Coronary artery (tissue), 2 donors: ENCODE measurements at regions not wholly inside any gene's neighbourhood (a gene's known extent, or its start where the extent isn't known, plus 50 kb on each side); places are given as distances from the start of the nearest gene placed in this dataset.

Experiments
- DNase-seq: peaks from one replicate; pipeline ENCODE4 v3.0.0-alpha.2; 2017; ENCODE audit warnings: low spot score
- H3K27ac ChIP-seq, 2 donors: fragments of 200-600 bp; sonication (generic); one replicate each; pipeline ENCODE4 v1.5.1; 2016 to 2019
- H3K4me3 ChIP-seq: fragments of 200-600 bp; sonication (generic); 2 replicates; pipeline ENCODE4 v1.5.1; 2016; ENCODE audit warnings: mild to moderate bottlenecking, moderate library complexity
- TF ChIP-seq, protein P1 (sequence below): fragments of 200-600 bp; sonication (generic); IDR thresholded peaks from one replicate; pipeline ENCODE4 v1.5.1; 2019; ENCODE audit warnings: antibody characterized with exemption

DNA sequence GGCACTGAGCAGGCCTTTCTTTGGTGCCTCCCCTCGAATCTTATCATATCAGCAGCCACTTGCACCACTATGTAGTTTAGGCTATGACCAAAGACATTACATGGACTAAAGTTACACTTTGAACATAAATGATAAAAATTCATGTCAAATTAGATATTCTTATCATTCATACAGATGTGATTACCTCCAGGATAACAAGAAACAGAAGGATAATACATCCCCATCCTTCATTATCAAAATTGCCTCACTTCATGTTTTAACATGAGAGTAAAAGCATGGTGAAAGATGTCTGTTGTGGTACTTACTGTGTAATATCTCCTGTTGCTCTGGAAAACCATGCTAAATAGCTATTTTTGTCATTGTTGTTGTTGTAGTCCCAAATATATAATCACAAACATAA lies 230.8 kb upstream of the RND3 start:
- H3K4me3 ChIP-seq, result no peak overlapping the region
- no peak for DNase-seq
- no peak overlapping the region for H3K27ac ChIP-seq
- TF ChIP-seq, protein P1, sequence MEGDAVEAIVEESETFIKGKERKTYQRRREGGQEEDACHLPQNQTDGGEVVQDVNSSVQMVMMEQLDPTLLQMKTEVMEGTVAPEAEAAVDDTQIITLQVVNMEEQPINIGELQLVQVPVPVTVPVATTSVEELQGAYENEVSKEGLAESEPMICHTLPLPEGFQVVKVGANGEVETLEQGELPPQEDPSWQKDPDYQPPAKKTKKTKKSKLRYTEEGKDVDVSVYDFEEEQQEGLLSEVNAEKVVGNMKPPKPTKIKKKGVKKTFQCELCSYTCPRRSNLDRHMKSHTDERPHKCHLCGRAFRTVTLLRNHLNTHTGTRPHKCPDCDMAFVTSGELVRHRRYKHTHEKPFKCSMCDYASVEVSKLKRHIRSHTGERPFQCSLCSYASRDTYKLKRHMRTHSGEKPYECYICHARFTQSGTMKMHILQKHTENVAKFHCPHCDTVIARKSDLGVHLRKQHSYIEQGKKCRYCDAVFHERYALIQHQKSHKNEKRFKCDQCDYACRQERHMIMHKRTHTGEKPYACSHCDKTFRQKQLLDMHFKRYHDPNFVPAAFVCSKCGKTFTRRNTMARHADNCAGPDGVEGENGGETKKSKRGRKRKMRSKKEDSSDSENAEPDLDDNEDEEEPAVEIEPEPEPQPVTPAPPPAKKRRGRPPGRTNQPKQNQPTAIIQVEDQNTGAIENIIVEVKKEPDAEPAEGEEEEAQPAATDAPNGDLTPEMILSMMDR, result no peak

DNA sequence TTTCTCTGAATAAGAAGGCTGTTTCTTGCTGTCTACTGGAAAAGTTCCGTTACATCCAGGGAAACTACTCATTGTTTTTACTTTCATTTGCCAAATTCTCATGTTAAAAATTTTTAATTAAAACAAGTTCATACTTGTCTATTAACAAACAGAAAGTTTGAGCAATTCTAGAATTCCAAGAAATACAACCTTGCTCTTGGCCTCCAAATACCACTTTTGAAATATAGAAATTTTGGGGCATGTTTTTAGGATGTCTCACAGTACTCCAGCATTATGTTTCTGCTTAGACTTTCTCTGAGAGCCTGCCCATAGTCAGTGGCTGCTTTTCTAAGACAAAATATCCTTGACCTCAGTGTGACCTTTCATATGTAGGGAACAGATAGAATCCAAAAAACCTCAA lies 228.7 kb upstream of the RND3 start:
- DNase-seq, result no peak
- no peak overlapping the region for H3K4me3 ChIP-seq
- no peak overlapping the region for H3K27ac ChIP-seq
- TF ChIP-seq, protein P1, result no peak

DNA sequence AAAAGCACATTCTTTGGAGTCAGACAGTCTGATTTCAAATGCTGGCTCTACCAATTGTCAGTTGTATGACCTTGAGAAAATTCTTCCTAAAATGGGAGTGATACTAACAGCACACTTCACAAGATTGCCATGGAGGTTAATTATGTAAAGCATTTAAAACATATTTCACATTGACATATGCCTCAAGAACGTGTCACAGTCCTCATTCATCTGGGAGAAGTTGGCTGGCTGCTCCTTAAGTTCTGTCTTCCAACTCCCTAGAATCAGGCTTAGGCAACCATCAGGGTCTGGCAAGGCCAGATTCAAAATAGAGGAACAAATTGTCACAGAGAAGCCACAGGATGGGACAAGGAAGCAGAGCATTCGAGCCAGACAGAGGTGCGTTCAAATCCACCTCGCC lies 228.0 kb upstream of the RND3 start:
- DNase-seq, result no peak
- H3K4me3 ChIP-seq, result no peak overlapping the region
- TF ChIP-seq, protein P1, result no peak
- no peak overlapping the region for H3K27ac ChIP-seq

DNA sequence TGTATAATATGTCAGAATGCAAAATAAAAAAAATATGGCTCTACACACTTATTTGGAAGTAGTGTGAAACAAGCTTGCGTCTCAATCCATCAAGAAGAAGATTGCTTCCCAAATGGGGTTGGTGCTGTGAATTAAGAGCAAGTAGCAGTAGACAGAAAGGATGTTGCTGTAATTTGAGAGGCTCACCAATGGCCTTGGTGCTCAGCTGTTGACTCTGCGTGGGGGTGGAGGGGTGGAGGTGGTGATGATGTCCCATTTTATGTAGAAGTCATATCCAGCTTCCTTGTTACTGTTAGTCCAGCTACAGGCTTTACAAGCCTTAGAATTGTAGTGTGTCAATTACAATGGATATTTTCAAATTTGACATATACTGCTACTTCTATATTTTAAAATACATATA lies 223.4 kb upstream of the RND3 start:
- Histone ChIP-seq H3K27ac (no peak overlapping the region), H3K4me3 (no peak overlapping the region)
- TF ChIP-seq, protein P1, result no peak
- DNase-seq, result no peak

DNA sequence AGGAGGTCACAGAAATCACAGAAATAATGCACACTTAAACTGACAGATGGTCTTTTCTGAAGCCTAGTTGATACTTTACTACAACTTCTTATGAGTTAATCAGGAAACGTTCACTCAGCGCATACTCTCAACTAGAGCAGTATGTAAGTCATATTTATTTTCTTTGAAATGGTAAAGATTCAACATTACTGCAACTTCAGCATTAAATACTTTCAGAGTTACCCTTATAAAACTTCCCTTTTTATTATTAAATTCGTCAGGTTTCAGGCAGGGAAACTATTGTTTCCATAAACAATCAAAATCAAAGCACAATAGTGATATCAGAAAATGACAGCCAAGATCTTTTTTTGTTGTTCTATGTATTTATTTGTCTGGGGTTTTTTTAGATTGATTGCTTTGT lies 222.6 kb upstream of the RND3 start:
- no peak overlapping the region for H3K27ac ChIP-seq
- no peak overlapping the region for H3K4me3 ChIP-seq
- TF ChIP-seq, protein P1, result no peak
- DNase-seq, result no peak

DNA sequence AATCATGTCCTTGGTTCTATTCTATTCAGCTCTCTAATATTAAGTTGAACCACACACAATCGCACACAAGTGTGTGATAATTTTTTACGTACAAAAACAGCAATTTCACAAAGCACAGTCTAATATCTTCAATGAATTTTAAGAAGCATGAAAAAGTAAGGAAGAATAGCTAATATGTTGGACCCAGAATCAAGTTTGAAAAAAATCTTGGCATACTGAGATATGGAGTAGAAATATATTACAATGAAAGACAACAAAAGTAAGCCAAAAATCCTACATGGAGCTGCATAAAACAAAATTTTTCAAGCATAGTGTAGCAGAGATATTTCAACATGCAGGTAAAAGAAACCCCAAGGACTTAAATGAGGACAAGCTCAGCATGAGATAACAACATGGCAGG lies 219.1 kb upstream of the RND3 start:
- TF ChIP-seq, protein P1, result no peak
- DNase-seq, result no peak
- no peak overlapping the region for H3K4me3 ChIP-seq
- H3K27ac ChIP-seq, result no peak overlapping the region

DNA sequence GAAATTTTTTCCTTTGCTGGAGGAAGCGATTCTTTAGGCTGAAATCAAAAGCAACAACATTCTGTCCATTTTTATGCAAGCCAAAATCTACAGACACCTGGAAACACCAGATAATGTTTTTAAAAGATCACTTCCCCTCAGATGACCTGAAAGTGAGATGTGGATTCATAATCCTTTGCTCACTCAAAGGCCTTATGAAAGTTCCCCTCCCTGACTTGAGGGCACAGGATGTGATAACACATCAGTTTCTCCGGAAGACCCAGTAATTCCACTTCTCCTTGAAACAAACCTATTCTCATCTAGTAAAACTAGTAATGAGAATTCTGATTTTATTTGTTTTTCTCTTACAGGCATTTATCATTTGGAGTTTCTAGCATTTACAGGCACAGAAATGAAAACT lies 218.3 kb upstream of the RND3 start:
- H3K27ac ChIP-seq, result no peak overlapping the region
- no peak for DNase-seq
- no peak overlapping the region for H3K4me3 ChIP-seq
- TF ChIP-seq, protein P1, result no peak
